Neuronal stem cell (in vitro differentiated cells): ENCODE measurements at regions not wholly inside any gene's neighbourhood (a gene's known extent, or its start where the extent isn't known, plus 50 kb on each side); places are given as distances from the start of the nearest gene placed in this dataset.
A peak's percentile ranks its signal among the peaks of the same experiment; 100 is the strongest.

Experiments used
- DNase-seq: peaks from one replicate; pipeline ENCODE4 v3.0.0-alpha.2; 2013; ENCODE audit warnings: low spot score
- H2AFZ ChIP-seq: one replicate; pipeline ENCODE4 v1.6.1; 2013; ENCODE audit warnings: mild to moderate bottlenecking, low read length, inconsistent platforms
- H2AK5ac ChIP-seq: 2 replicates; pipeline ENCODE4 v1.6.1; 2013; ENCODE audit warnings: low read depth, mild to moderate bottlenecking, inconsistent platforms, low read length, moderate library complexity, mixed read lengths
- H2BK120ac ChIP-seq: 2 replicates; pipeline ENCODE4 v1.6.1; 2013; ENCODE audit warnings: low read depth, mild to moderate bottlenecking, inconsistent platforms, low read length, moderate library complexity, mixed read lengths
- H2BK12ac ChIP-seq: one replicate; pipeline ENCODE4 v1.6.1; 2013; ENCODE audit warnings: low read length, inconsistent platforms
- H2BK15ac ChIP-seq: 2 replicates; pipeline ENCODE4 v1.6.1; 2013; ENCODE audit warnings: mild to moderate bottlenecking, low read length, inconsistent platforms, mixed read lengths
- H2BK5ac ChIP-seq: one replicate; pipeline ENCODE4 v1.6.1; 2013; ENCODE audit warnings: inconsistent platforms, mild to moderate bottlenecking, low read length, moderate library complexity
- H3K14ac ChIP-seq: one replicate; pipeline ENCODE4 v1.6.1; 2013; ENCODE audit warnings: low read length, inconsistent platforms
- H3K18ac ChIP-seq: 2 replicates; pipeline ENCODE4 v1.6.1; 2013; ENCODE audit warnings: low read length, inconsistent platforms
- H3K23ac ChIP-seq: 2 replicates; pipeline ENCODE4 v1.6.1; 2013; ENCODE audit warnings: low read depth, mild to moderate bottlenecking, mixed read lengths, low read length, inconsistent platforms; ENCODE audit not compliant: poor library complexity
- H3K27ac ChIP-seq: replicated peaks from 3 replicates; pipeline ENCODE4 v1.5.1; 2013; ENCODE audit warnings: low read length, inconsistent platforms
- H3K27me3 ChIP-seq, 3 experiments: 2 replicates each; pipeline ENCODE4 v1.6.1; 2013; ENCODE audit warnings: low read length in 3 of 3, mild to moderate bottlenecking in 2 of 3, inconsistent platforms in 1 of 3, low read depth in 1 of 3, mixed read lengths in 1 of 3, moderate library complexity in 1 of 3; ENCODE audit not compliant: control insufficient read depth in 3 of 3, insufficient read depth in 3 of 3
- H3K36me3 ChIP-seq, 2 donors: replicated peaks in 1 of 2; 2 replicates each; pipeline ENCODE4 v1.6.1; 2013; ENCODE audit warnings: low read length in 2 of 2; ENCODE audit not compliant: control insufficient read depth in 2 of 2, insufficient read depth in 2 of 2
- H3K4ac ChIP-seq: 2 replicates; pipeline ENCODE4 v1.6.1; 2013; ENCODE audit warnings: inconsistent platforms, mild to moderate bottlenecking, low read length, moderate library complexity
- H3K4me1 ChIP-seq, 2 donors: 1 replicate in 1 of 2; 2 replicates in 1 of 2; pipeline ENCODE4 v1.6.1; 2013; ENCODE audit warnings: low read length in 2 of 2, low read depth in 1 of 2; ENCODE audit not compliant: control insufficient read depth in 2 of 2, insufficient read depth in 1 of 2
- H3K4me2 ChIP-seq: one replicate; pipeline ENCODE4 v1.6.1; 2013; ENCODE audit warnings: mild to moderate bottlenecking, low read length, inconsistent platforms; ENCODE audit not compliant: insufficient read depth, poor library complexity, severe bottlenecking
- H3K4me3 ChIP-seq, 2 donors: 2 replicates each; pipeline ENCODE4 v1.5.1; 2013; ENCODE audit warnings: low read length in 2 of 2, mild to moderate bottlenecking in 2 of 2, inconsistent platforms in 1 of 2, moderate library complexity in 1 of 2
- H3K79me1 ChIP-seq: one replicate; pipeline ENCODE4 v1.6.1; 2013; ENCODE audit warnings: low read depth, mild to moderate bottlenecking, inconsistent platforms, low read length, moderate library complexity
- H3K9ac ChIP-seq: one replicate; pipeline ENCODE4 v1.6.1; 2013; ENCODE audit warnings: mild to moderate bottlenecking, low read depth, low read length, inconsistent platforms; ENCODE audit not compliant: poor library complexity
- H3K9me3 ChIP-seq, 2 donors: replicated peaks in 1 of 2; 2 replicates each; pipeline versions ENCODE3 to v1.6.1; 2013; ENCODE audit warnings: low read length in 2 of 2, mild to moderate bottlenecking in 2 of 2, inconsistent platforms in 1 of 2, low read depth in 1 of 2, mixed read lengths in 1 of 2, moderate library complexity in 1 of 2; ENCODE audit not compliant: control insufficient read depth in 2 of 2, insufficient read depth in 1 of 2
- H4K8ac ChIP-seq: one replicate; pipeline ENCODE4 v1.6.1; 2013; ENCODE audit warnings: low read depth, mild to moderate bottlenecking, inconsistent platforms, low read length, moderate library complexity
- H4K91ac ChIP-seq: one replicate; pipeline ENCODE4 v1.6.1; 2013; ENCODE audit warnings: low read length, low read depth, mild to moderate bottlenecking, inconsistent platforms; ENCODE audit not compliant: poor library complexity
- WGBS, 2 donors: extraction: QIAGEN DNeasy Blood & Tissue Kit; methylation state at CpG; one replicate each; pipeline ENCODE4 v1.1.7; 2013; ENCODE audit warnings: missing lambda C conversion rate in 2 of 2, mixed read lengths in 1 of 2; ENCODE audit not compliant: insufficient read length in 2 of 2, insufficient replicate concordance in 1 of 2; ENCODE audit errors: extremely low coverage in 2 of 2; 5-methylcytosine and 5-hydroxymethylcytosine counted together

- Histone ChIP-seq H4K91ac (no peak overlapping the region), H3K4me2 (no peak overlapping the region), H3K4me3 (no peak overlapping the region), H4K8ac (no peak overlapping the region), H3K23ac (no peak overlapping the region), H3K9ac (no peak overlapping the region), H2BK5ac (no peak overlapping the region), H2BK120ac (no peak overlapping the region), H3K4me1 (no peaks in the 10 kb centered on the region), H3K79me1 (no peaks in the 10 kb centered on the region), H3K27ac (no peak overlapping the region), H3K14ac (no peak overlapping the region), H3K9me3 (no peaks in the 10 kb centered on the region), H2AFZ (no peak overlapping the region), H3K4ac (no peak overlapping the region), H3K36me3 (no peaks in the 10 kb centered on the region), H2BK15ac (no peak overlapping the region), H2BK12ac (no peak overlapping the region), H2AK5ac (no peak overlapping the region), H3K27me3 (no peaks in the 10 kb centered on the region), H3K18ac (no peak overlapping the region)
- no peak for DNase-seq
- WGBS, 2 donors, result no CpG with 5 or more reads among the region's 1 CpG
Observed at GRCh38 chr9:118426772-118427171, 722.6 kb downstream of the TLR4 start.

- Histone ChIP-seq H3K9me3 (no peaks in the 10 kb centered on the region), H3K79me1 (no peaks in the 10 kb centered on the region), H3K4me3 (no peak overlapping the region), H3K4ac (no peak overlapping the region), H3K27me3 (no peaks in the 10 kb centered on the region), H4K8ac (no peak overlapping the region), H4K91ac (no peak overlapping the region), H3K18ac (no peak overlapping the region), H3K9ac (no peak overlapping the region), H2BK15ac (no peak overlapping the region), H3K14ac (no peak overlapping the region), H3K27ac (peak overlapping the region; percentile 3), H2BK12ac (no peak overlapping the region), H2BK120ac (no peak overlapping the region), H2AK5ac (no peak overlapping the region), H3K23ac (no peak overlapping the region), H3K4me2 (no peak overlapping the region), H2BK5ac (no peak overlapping the region), H3K36me3 (no peaks in the 10 kb centered on the region), H3K4me1 (no peaks in the 10 kb centered on the region), H2AFZ (no peak overlapping the region)
- no peak for DNase-seq
- no CpG with 5 or more reads among the region's 1 CpG for WGBS, 2 donors
Observed at GRCh38 chr9:118438810-118439209, 734.6 kb downstream of the TLR4 start.

- Histone ChIP-seq H3K23ac (no peak overlapping the region), H3K9me3 (no peaks in the 10 kb centered on the region), H3K18ac (no peak overlapping the region), H3K36me3 (no peaks in the 10 kb centered on the region), H3K9ac (no peak overlapping the region), H2BK12ac (no peak overlapping the region), H3K79me1 (no peaks in the 10 kb centered on the region), H3K4me3 (no peak overlapping the region), H2BK15ac (no peak overlapping the region), H4K91ac (no peak overlapping the region), H3K4me1 (no peaks in the 10 kb centered on the region), H3K27ac (peak overlapping the region; percentile 58), H3K4me2 (no peak overlapping the region), H3K4ac (no peak overlapping the region), H2BK5ac (no peak overlapping the region), H3K14ac (no peak overlapping the region), H3K27me3 (no peaks in the 10 kb centered on the region), H2BK120ac (no peak overlapping the region), H4K8ac (no peak overlapping the region), H2AFZ (no peak overlapping the region), H2AK5ac (no peak overlapping the region)
- WGBS, 2 donors, result no CpG with 5 or more reads among the region's 4 CpGs
- no peak for DNase-seq
Observed at GRCh38 chr9:118439441-118439840, 735.2 kb downstream of the TLR4 start.

- Histone ChIP-seq H3K27ac (no peak overlapping the region), H2AFZ (no peak overlapping the region), H2BK5ac (no peak overlapping the region), H3K27me3 (no peaks in the 10 kb centered on the region), H2BK15ac (no peak overlapping the region), H3K4me1 (no peaks in the 10 kb centered on the region), H2BK120ac (no peak overlapping the region), H3K4ac (no peak overlapping the region), H3K23ac (no peak overlapping the region), H3K9me3 (no peaks in the 10 kb centered on the region), H3K4me3 (no peak overlapping the region), H3K18ac (no peak overlapping the region), H4K8ac (no peak overlapping the region), H3K36me3 (no peaks in the 10 kb centered on the region), H3K9ac (no peak overlapping the region), H2BK12ac (no peak overlapping the region), H3K14ac (no peak overlapping the region), H3K79me1 (no peaks in the 10 kb centered on the region), H4K91ac (no peak overlapping the region), H3K4me2 (no peak overlapping the region), H2AK5ac (no peak overlapping the region)
- no peak for DNase-seq
- no CpG with 5 or more reads among the region's 5 CpGs for WGBS, 2 donors
Observed at GRCh38 chr9:118444403-118444802, 740.2 kb downstream of the TLR4 start.
